Coronary artery (tissue), 2 donors: ENCODE measurements at regions not wholly inside any gene's neighbourhood (a gene's known extent, or its start where the extent isn't known, plus 50 kb on each side); places are given as distances from the start of the nearest gene placed in this dataset.

Source experiments
- DNase-seq: peaks from one replicate; pipeline ENCODE4 v3.0.0-alpha.2; 2017; ENCODE audit warnings: low spot score
- H3K27ac ChIP-seq, 2 donors: fragments of 200-600 bp; sonication (generic); one replicate each; pipeline ENCODE4 v1.5.1; 2016 to 2019
- H3K4me3 ChIP-seq: fragments of 200-600 bp; sonication (generic); 2 replicates; pipeline ENCODE4 v1.5.1; 2016; ENCODE audit warnings: mild to moderate bottlenecking, moderate library complexity
- TF ChIP-seq, protein P1 (sequence below): fragments of 200-600 bp; sonication (generic); IDR thresholded peaks from one replicate; pipeline ENCODE4 v1.5.1; 2019; ENCODE audit warnings: antibody characterized with exemption

DNA sequence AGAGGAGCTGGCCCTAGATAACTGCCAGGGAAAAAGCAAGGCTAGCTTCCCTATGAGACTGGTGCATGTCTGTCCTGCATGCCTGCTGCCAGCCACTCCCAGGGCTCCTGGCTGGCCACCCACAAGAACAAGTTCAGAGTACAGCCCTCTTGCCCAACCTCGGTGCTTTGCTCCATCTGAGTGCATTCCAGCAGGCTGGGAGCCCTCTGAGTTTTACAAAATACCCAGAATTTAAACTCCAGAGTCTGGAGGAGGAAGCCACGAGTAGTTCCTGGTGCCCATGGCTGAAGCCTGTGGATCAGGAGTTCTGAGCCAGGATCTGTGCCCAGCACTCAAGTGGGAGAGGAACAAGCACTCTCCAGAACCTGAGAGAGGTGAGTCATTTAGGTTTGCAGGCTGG, 111.6 kb downstream of the MAGEE2 start:
- Histone ChIP-seq H3K27ac (no peak overlapping the region), H3K4me3 (no peak overlapping the region)
- TF ChIP-seq, protein P1, sequence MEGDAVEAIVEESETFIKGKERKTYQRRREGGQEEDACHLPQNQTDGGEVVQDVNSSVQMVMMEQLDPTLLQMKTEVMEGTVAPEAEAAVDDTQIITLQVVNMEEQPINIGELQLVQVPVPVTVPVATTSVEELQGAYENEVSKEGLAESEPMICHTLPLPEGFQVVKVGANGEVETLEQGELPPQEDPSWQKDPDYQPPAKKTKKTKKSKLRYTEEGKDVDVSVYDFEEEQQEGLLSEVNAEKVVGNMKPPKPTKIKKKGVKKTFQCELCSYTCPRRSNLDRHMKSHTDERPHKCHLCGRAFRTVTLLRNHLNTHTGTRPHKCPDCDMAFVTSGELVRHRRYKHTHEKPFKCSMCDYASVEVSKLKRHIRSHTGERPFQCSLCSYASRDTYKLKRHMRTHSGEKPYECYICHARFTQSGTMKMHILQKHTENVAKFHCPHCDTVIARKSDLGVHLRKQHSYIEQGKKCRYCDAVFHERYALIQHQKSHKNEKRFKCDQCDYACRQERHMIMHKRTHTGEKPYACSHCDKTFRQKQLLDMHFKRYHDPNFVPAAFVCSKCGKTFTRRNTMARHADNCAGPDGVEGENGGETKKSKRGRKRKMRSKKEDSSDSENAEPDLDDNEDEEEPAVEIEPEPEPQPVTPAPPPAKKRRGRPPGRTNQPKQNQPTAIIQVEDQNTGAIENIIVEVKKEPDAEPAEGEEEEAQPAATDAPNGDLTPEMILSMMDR = no peak
- no peak for DNase-seq

DNA sequence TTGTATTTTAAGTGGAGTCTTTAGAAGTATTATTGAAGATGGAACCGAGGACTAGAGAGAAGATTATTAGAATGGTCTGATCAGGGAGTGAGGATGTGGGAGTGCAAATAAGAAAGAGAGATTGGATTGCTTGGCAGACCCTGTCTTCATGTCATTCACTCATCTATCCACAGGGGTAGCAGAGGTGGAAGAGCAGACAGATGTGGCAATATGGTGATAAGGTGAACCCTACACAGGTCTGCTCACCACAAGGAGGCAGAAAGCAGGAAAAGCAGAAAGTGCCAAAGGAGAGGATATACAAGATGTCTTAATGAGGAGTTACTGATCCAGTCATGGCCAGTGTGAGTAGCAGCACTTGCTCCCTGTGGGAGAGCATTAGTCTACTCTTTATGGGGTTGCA, 129.4 kb downstream of the MAGEE2 start:
- Histone ChIP-seq H3K27ac (no peak overlapping the region), H3K4me3 (no peak overlapping the region)
- TF ChIP-seq, protein P1 = no peak
- no peak for DNase-seq

DNA sequence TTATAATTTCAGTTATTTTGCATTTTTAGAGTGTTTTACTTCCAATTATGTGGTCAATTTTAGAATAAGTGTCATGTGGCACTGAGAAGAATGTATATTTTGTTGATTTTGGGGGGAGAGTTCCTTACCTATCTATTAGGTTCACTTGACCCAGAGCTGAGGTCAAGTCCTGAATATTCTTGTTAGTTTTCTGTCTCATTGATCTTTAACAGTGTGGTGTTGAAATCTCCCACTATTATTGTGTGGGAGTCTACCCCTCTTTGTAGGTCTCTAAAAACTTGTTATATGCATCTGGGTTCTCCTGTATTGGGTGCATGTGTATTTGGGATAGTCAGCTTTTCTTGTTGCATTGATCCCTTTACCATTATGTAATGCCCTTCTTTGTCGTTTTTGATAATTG, 127.0 kb upstream of the ZDHHC15 start:
- Histone ChIP-seq H3K27ac (no peak overlapping the region), H3K4me3 (no peak overlapping the region)
- DNase-seq = no peak
- TF ChIP-seq, protein P1 = no peak

DNA sequence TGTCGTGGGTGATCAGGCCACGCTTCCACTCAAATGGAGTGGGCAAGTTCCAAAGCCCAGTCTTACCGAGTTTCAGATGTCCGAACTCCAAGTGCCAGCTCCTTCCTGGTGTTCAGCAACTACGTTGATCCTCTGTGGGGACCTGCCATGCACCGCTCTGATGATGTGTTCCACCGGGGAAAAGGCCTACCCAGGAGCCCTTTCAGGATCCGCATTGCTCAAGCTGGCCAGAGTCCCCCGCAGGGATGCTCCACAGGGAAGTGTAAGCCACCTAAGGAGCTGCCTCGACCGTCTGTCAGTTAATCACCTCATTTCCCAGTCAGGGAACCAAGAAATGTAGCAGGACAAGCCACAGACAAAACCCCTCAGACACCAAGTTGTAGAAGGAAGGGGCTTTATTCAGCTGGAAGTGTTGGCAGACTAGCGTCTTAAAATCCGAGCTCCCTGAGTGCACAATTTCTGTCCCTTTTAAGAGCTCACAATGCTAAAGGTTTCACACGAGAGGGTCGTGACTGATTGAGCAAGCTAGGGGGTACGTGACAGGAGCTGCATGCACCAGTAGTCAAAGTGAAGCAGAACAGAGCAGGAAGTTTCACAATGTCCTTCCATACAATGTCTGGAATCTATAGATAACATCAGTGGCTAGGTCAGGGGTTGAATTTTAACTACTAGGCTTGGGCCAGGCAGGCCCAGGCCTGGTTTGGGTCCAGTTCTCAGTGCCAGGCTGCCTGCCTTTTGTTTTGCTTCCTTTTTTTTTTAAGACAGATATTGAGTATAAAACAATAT, 126.2 kb upstream of the ZDHHC15 start:
- H3K4me3 ChIP-seq = no peak overlapping the region
- no peak overlapping the region for H3K27ac ChIP-seq
- no peak for DNase-seq
- TF ChIP-seq, protein P1 = no peak

DNA sequence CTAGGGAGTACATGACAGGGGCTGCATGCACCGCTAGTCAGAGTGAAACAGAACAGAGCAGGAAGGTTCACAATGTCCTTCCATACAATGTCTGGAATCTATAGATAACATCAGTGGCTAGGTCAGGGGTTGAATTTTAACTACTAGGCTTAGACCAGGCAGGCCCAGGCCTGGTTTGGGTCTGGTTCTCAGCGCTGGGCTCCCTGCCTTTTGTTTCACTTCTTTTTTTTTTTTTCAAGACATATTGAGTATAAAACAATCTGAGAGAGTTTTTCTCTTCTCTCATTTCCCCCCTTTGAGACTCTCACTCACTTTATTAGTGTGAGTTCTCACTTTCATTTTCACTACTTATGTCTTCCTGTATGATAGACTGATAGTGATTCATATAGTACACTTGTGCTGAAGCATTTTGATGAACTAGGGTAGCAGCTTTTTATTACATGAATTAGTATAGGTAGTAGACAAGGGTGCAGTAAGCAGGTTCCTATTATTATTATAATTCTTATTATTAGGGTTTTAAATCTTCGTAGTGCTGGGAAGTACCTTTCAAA, 120.0 kb upstream of the ZDHHC15 start:
- Histone ChIP-seq H3K27ac (no peak overlapping the region), H3K4me3 (no peak overlapping the region)
- TF ChIP-seq, protein P1 = no peak
- no peak for DNase-seq

DNA sequence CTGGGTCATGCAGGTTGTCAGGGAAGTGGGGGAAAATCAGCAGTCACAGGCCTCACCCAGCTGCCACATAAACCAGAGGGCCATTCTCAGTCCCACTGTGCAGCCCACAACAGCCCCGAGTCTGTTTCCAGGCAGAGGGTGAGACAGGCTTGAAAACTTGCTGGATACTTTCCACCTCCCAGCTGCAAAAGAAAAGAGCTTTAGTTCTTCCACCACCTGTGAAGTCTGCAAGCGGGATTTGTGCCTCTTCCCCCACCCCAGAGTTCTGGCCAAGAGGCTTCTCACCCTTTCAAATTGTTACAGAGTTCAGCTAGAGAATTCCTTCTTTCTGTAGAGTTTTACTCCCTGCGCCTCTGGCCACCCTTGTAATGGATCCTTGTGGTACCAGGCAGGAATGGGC, 115.5 kb upstream of the ZDHHC15 start:
- DNase-seq = no peak
- Histone ChIP-seq H3K4me3 (no peak overlapping the region), H3K27ac (no peak overlapping the region)
- TF ChIP-seq, protein P1 = no peak

DNA sequence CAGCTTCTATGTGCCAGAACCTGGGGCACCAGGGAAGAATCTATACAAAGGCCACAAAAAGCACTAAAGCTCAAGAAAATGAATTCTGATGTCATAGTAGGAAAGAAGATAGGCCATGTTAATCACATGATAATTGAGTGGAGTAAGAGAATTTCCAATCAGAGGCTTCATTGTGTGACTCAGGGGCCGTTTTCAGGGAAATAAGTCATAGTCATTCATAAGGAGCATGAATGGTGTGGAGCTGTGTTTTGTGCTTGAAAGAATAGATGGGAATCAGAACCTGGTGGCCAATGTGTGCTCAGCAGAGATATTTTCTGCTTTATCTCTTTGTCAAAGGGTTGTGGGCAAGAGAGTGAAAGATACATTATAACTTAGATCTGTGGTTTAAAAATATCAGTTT, 102.4 kb upstream of the ZDHHC15 start:
- DNase-seq = no peak
- H3K27ac ChIP-seq = no peak overlapping the region

More for the DNA sequence above, 102.4 kb upstream of the ZDHHC15 start:
- no peak overlapping the region for H3K4me3 ChIP-seq
- TF ChIP-seq, protein P1 = no peak
